Activated CD8-positive, alpha-beta T cell treated with anti-CD3 and anti-CD28 coated beads, Interleukin-2, amount 10 ng/mL, durations not matched to agents 7 days and 5 days (primary cell): ENCODE measurements at regions not wholly inside any gene's neighbourhood (a gene's known extent, or its start where the extent isn't known, plus 50 kb on each side); places are given as distances from the start of the nearest gene placed in this dataset.

Experiments used
- ATAC-seq: fragments of 150-1000 bp; cut with Tn5 transposase; one replicate; pipeline ENCODE4 v1.10.0; 2021; ENCODE audit warnings: moderate library complexity
- CTCF ChIA-PET: fragments of 350-600 bp; sonication (Branson Sonifier 250); formaldehyde crosslinking; loops from one replicate; lab custom pipeline; 2021; ENCODE audit warnings: antibody characterized with exemption; lab: Charles Lee
- POLR2A ChIA-PET: fragments of 350-600 bp; sonication (Branson Sonifier 250); formaldehyde crosslinking; loops from one replicate; lab custom pipeline; 2021; ENCODE audit warnings: antibody characterized with exemption; lab: Charles Lee
- DNase-seq: peaks from one replicate; pipeline ENCODE4 v3.0.0-alpha.2; 2020
- H3K27ac Mint-ChIP-seq: one replicate; pipeline ENCODE4 v1.8.0; 2021; ENCODE audit warnings: mild to moderate bottlenecking, mixed read lengths
- H3K27me3 Mint-ChIP-seq: one replicate; pipeline ENCODE4 v1.8.0; 2021; ENCODE audit warnings: low read depth, mixed read lengths
- H3K36me3 Mint-ChIP-seq: one replicate; pipeline ENCODE4 v1.8.0; 2021; ENCODE audit warnings: low read depth, mixed read lengths
- H3K4me1 Mint-ChIP-seq: one replicate; pipeline ENCODE4 v1.8.0; 2021; ENCODE audit warnings: low read depth, mixed read lengths
- H3K4me3 Mint-ChIP-seq: one replicate; pipeline ENCODE4 v1.8.0; 2021; ENCODE audit warnings: mild to moderate bottlenecking, mixed read lengths
- H3K9me3 Mint-ChIP-seq: one replicate; pipeline ENCODE4 v1.8.0; 2022; ENCODE audit warnings: mixed read lengths; ENCODE audit not compliant: insufficient read depth

DNA sequence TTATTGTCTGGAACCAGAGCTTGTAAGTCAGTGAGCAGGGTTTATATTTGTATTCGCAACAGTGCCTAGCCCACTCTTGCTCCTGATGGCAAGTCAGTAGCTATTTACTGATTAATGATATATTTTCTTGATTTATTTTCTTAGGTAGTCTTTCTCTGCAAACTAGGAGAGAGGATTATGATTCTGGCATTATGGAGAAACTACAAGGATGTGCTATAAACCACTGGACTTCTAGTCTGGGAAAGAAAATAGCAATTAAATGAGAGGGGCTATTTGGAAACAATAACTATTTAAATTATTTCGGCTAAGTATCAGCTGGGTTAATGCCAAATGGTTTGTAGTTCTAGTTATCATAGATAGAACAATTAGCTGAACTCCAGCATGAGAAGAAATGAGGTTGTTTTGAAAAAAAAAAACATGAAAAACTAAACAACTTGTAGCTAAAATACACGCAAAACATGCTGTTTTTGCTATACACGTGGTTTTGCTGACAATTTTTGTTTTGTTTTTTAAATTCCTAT lies 304.9 kb upstream of the TCF21 start:
- Mint-ChIP-seq H3K4me3 (no peak overlapping the region), H3K4me1 (no peaks in the 10 kb centered on the region)

DNA sequence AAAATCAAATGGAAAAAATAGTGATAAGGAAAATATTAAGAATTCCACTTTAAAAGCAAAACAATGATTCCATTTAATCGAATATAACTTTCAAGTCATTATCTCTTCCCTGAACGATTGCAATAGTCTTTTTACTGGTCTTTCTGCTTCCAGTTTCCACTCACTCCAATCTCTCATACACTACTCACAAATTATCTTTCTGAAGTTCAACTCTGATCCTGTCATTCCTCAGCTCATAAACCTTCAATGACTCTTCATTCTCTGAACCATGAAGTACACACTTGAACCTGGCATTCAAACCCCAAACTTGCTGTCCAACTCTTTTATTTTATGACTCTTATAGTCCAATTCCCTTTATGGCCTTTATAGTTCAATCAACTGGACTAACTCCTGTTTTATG lies 304.1 kb upstream of the TCF21 start:
- no peaks in the 10 kb centered on the region for H3K36me3 Mint-ChIP-seq
- ATAC-seq (no peak), DNase-seq (no peak)
- H3K9me3 Mint-ChIP-seq: no peaks in the 10 kb centered on the region
- no peak overlapping the region for H3K27ac Mint-ChIP-seq
- H3K27me3 Mint-ChIP-seq: no peaks in the 10 kb centered on the region
- ChIA-PET POLR2A (no interaction called here), CTCF (no interaction called here)
- no peaks in the 10 kb centered on the region for H3K4me1 Mint-ChIP-seq
- no peak overlapping the region for H3K4me3 Mint-ChIP-seq

More for the DNA sequence above, 304.9 kb upstream of the TCF21 start:
- Mint-ChIP-seq H3K9me3 (no peaks in the 10 kb centered on the region), H3K36me3 (no peaks in the 10 kb centered on the region), H3K27me3 (no peaks in the 10 kb centered on the region), H3K27ac (no peak overlapping the region)
- ATAC-seq (no peak), DNase-seq (no peak)
- CTCF ChIA-PET: no interaction called here
- POLR2A ChIA-PET: no interaction called here

DNA sequence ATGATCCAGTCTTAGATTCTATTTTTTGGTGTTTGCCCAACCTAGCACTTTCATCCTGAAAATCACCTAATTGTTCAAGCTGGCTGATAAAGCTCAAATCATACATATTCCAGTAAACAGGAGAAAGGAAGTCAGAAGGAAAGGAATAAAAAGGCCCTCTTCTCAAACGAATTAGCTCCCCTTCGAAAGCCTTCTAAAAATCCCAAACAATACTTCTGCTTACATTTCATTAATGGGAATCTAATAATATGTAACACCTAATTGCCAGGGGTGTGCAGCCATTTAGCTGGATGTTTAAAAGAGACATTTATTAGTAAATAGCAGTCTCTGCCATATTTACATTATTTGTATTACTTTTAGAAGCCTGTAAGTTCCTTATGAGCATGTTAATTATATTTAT lies 302.9 kb upstream of the TCF21 start:
- Mint-ChIP-seq H3K27ac (no peak overlapping the region), H3K4me3 (no peak overlapping the region)
- CTCF ChIA-PET: no interaction called here

DNA sequence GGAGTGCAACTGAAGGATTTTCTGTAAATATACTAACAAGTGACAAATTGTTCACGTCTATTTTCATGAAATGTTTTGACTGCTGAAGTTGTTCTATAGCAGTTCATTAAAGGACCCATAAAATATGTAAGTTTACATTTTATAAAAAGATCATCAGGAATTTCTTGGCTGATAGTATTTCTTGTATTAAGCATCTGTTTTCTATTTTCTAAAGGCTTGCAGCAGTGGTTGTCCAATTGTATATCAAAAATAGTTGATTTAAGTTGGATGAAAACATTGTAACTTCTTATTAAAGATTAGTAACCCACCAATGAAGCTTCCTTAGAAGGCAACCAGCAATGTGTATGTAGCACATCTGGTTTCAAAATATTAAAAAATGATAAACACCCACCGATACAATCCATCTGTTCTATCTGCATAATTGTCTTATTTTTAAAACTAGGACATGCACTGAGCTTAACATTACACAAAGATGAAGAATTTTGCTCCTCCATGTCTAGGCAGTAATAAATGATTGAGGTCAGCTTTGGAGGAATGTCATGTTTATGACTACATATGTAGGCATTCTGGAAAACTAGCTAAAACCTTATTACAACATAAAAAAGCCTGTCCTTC lies 301.3 kb upstream of the TCF21 start:
- ATAC-seq (no peak), DNase-seq (no peak)
- ChIA-PET POLR2A (no interaction called here), CTCF (no interaction called here)
- Mint-ChIP-seq H3K4me3 (no peak overlapping the region), H3K9me3 (no peaks in the 10 kb centered on the region), H3K36me3 (no peaks in the 10 kb centered on the region), H3K27me3 (no peaks in the 10 kb centered on the region), H3K4me1 (no peaks in the 10 kb centered on the region), H3K27ac (no peak overlapping the region)

More for the DNA sequence above, 302.9 kb upstream of the TCF21 start:
- POLR2A ChIA-PET: no interaction called here
- DNase-seq (no peak), ATAC-seq (no peak)
- H3K27me3 Mint-ChIP-seq: no peaks in the 10 kb centered on the region
- no peaks in the 10 kb centered on the region for H3K9me3 Mint-ChIP-seq
- H3K36me3 Mint-ChIP-seq: no peaks in the 10 kb centered on the region
- H3K4me1 Mint-ChIP-seq: no peaks in the 10 kb centered on the region

DNA sequence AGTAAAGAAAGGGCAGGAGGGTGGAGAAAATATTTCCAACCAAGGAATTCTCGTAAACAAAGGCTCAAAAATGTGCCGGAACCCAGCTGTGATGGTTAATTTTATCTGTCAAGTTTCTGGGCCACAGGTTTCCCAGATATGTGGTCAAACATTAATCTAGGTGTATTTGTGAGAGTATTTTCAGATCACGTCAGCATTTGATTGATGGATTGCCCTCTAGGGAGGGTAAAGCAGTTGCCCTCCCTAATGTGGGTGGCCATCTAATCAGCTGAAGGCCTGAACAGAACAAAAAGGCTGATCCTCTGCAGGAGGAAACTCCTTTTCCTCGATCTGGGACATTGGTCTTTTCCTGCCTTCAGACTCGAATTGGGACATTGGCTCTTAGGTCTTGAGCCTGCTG lies 298.7 kb upstream of the TCF21 start:
- Mint-ChIP-seq H3K36me3 (no peaks in the 10 kb centered on the region), H3K27me3 (no peaks in the 10 kb centered on the region), H3K4me3 (no peak overlapping the region), H3K4me1 (no peaks in the 10 kb centered on the region), H3K27ac (no peak overlapping the region), H3K9me3 (no peaks in the 10 kb centered on the region)
- POLR2A ChIA-PET: no interaction called here
- CTCF ChIA-PET: no interaction called here
- ATAC-seq (no peak), DNase-seq (no peak)

DNA sequence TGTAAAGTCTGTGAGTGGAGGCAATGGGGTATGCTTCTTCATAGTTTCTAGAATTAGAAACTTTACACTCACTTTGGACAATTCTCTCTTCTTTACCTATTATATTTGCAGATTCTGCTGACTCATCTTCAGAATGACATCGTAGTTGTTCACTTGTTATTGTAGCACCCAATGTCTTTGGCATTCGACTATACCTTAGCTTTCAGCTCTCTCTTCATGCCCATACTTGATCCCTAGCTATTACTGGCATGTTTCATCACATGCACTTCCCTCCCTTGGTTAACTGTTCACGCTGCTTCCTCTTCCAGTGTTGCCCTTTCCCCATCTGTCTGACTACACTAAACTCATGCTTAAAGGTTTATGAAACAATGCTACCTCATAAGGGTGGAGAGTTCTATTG lies 298.1 kb upstream of the TCF21 start:
- Mint-ChIP-seq H3K4me3 (no peak overlapping the region), H3K36me3 (no peaks in the 10 kb centered on the region), H3K27ac (no peak overlapping the region), H3K27me3 (no peaks in the 10 kb centered on the region), H3K4me1 (no peaks in the 10 kb centered on the region), H3K9me3 (no peaks in the 10 kb centered on the region)
- POLR2A ChIA-PET: no interaction called here
- CTCF ChIA-PET: no interaction called here
- ATAC-seq: no peak
- DNase-seq: no peak

DNA sequence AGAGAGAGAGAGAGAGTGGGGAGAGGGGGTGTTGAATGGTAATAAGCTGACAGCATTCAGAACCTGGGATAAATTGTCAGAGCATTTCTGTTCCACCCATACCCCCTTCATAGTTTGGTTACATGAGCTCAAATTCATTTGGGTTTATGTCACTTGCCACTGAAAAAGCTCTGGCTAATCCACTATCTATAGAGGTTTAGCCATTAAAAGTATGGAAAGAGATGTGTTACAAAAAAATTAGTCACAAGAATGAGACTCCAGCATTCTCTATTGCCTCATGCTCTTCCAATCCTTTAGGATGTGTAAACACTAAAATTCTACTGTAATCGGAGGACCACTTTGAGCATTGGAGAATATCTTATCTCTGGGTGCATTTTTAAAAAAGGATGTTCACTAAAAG lies 297.6 kb upstream of the TCF21 start:
- CTCF ChIA-PET: no interaction called here
- DNase-seq: no peak
- H3K27ac Mint-ChIP-seq: no peak overlapping the region

DNA sequence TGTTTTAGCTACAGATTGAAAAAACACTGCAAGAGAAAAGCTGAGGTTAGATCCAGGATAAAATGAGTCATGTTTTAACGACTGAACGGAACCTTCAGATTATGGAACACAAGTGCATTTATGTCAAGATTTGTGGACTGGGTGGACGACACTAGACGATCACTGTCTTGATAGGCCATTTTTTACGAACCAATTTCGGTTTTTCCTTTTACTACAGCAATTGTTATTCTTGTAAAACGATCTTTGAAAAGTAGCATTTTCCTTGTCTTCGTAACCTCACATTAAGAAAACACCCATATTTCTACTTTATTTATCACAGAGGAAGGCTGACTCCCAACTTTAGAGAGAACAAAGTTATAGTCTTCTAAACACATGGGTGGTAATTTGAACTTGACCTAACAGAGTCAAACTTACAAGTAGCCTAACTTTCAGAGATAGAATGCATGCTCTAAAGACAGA lies 294.2 kb upstream of the TCF21 start:
- ATAC-seq: no peak
- H3K27me3 Mint-ChIP-seq: no peaks in the 10 kb centered on the region
- no peak overlapping the region for H3K27ac Mint-ChIP-seq
- ChIA-PET CTCF (no interaction called here), POLR2A (no interaction called here)
- no peaks in the 10 kb centered on the region for H3K9me3 Mint-ChIP-seq
- H3K4me1 Mint-ChIP-seq: no peaks in the 10 kb centered on the region
- no peak overlapping the region for H3K4me3 Mint-ChIP-seq
- no peaks in the 10 kb centered on the region for H3K36me3 Mint-ChIP-seq
- DNase-seq: no peak

More for the DNA sequence above, 297.6 kb upstream of the TCF21 start:
- POLR2A ChIA-PET: no interaction called here
- Mint-ChIP-seq H3K36me3 (no peaks in the 10 kb centered on the region), H3K27me3 (no peaks in the 10 kb centered on the region), H3K4me3 (no peak overlapping the region), H3K4me1 (no peaks in the 10 kb centered on the region), H3K9me3 (no peaks in the 10 kb centered on the region)
- no peak for ATAC-seq

DNA sequence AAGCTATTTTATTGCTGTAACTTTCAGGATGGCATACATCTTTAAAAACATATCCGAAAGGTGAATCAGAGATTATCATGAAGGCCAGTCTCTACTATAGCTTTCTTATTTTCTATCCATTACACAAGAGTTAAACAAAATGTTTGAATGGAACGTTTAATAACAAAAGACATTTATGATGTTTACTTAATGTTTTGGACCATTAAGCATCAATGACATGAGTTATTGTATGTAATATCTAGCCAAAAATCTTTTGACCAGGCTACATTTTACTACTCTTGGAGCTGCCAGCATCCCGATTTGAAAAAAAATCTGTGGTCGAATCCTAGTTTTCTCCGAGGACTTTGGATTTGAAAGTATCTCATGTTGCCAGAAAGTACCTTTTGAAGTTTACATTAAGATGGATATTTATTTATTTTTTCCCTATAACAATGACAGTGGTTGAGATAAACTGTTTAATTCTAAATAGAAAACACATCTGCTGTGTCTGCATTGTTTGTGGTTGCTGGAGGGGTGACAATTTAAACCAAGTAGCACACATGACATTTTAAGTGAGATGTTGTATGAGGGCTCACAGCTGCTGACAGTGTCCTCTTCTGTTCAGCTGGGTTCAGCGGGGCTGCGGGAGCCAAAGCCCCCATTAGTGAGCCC lies 293.7 kb upstream of the TCF21 start:
- no peak for ATAC-seq
- no peaks in the 10 kb centered on the region for H3K9me3 Mint-ChIP-seq
- no peak overlapping the region for H3K27ac Mint-ChIP-seq
- H3K36me3 Mint-ChIP-seq: no peaks in the 10 kb centered on the region
- no peak overlapping the region for H3K4me3 Mint-ChIP-seq
- ChIA-PET CTCF (no interaction called here), POLR2A (no interaction called here)
- no peaks in the 10 kb centered on the region for H3K27me3 Mint-ChIP-seq
- no peaks in the 10 kb centered on the region for H3K4me1 Mint-ChIP-seq
- no peak for DNase-seq

DNA sequence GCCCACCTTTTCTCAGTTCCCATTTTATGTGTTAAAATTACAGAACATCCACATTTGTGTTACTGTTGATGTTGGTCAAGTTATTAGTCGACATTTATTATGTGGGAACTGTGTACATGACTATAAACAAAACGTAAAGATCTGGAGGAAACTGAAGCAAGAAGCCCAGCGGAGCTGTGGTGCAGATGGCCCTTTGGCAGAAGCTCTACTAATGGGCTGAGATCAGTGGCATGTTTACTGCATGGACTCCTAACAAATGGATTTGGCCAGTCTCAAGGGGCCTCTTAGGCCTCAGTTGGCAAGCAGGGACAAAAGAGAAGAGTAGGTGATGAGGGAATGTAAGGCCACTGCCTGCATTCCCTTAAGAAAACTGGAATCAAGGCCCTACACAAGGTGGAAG lies 282.1 kb upstream of the TCF21 start:
- no peaks in the 10 kb centered on the region for H3K9me3 Mint-ChIP-seq
- ATAC-seq: no peak
- no peaks in the 10 kb centered on the region for H3K36me3 Mint-ChIP-seq
- H3K27ac Mint-ChIP-seq: no peak overlapping the region
- POLR2A ChIA-PET: no interaction called here
- no peak for DNase-seq
- no peaks in the 10 kb centered on the region for H3K27me3 Mint-ChIP-seq
- CTCF ChIA-PET: no interaction called here
- no peak overlapping the region for H3K4me3 Mint-ChIP-seq
- H3K4me1 Mint-ChIP-seq: no peaks in the 10 kb centered on the region

DNA sequence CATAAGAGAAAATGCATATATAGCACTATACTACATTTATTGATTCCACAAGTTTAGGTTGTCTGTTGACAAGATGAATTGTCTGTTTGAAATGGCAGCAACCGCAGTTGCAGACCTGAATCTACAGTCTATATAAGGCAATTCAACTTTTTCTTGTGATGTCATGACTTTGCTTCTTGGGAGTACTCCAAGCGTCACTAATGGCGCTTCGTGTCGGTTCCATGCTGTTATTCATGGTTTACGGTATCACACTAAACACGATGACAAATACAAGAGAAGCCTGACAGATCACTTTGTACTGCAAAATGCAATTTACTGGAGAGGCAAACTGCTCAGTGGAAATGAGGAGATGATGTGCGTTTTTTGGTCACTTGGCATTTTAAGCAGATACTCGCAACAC lies 280.3 kb upstream of the TCF21 start:
- no peak for DNase-seq
- no peaks in the 10 kb centered on the region for H3K36me3 Mint-ChIP-seq
- POLR2A ChIA-PET: no interaction called here
- no peak for ATAC-seq
- no peaks in the 10 kb centered on the region for H3K9me3 Mint-ChIP-seq
- CTCF ChIA-PET: no interaction called here
- no peaks in the 10 kb centered on the region for H3K27me3 Mint-ChIP-seq
- no peak overlapping the region for H3K4me3 Mint-ChIP-seq
- no peaks in the 10 kb centered on the region for H3K4me1 Mint-ChIP-seq
- H3K27ac Mint-ChIP-seq: no peak overlapping the region

DNA sequence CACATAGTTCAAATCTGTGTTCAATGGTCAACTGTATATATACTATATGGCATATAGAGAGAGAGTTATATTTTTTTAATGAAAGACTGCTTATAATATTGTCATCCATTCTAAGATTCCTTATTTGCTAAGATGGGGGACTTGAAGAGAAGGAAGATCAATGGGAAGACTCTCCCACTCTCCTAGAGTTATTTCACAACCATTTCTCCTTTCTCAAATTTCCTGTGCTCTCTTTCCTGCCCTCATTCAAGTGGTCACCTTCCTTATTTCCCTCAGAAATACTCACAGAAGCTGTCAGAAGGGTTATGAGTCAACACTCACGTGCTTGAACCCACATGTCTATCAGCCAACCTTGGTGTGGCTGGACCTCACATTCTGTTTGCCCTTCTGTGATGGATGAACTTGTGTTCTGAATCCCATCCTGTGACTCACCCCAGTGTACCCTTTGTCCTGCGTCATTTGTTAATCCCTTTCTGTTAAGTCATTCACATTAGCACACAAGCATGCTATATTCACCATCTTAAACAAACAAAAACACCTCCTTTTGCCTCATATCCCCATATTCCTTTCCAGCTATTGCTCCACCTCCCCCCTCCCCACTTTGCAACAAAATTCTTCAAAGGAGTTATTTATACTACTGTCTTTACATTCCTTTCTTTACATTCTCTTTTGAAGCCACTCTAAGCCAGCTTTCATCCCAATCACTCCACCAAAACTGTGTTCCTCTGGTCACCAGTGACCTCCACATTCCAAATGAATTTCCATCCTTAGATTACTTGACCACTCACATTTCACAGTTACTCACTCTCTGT lies 279.3 kb upstream of the TCF21 start:
- ATAC-seq (no peak), DNase-seq (no peak)
- Mint-ChIP-seq H3K9me3 (no peaks in the 10 kb centered on the region), H3K4me1 (no peaks in the 10 kb centered on the region), H3K36me3 (no peaks in the 10 kb centered on the region), H3K27me3 (no peaks in the 10 kb centered on the region), H3K4me3 (no peak overlapping the region), H3K27ac (no peak overlapping the region)
- CTCF ChIA-PET: no interaction called here
- POLR2A ChIA-PET: no interaction called here
